ENCODE measurements at regions not wholly inside any gene's neighbourhood (a gene's known extent, or its start where the extent isn't known, plus 50 kb on each side); places are given as distances from the start of the nearest gene placed in this dataset.

DNA sequence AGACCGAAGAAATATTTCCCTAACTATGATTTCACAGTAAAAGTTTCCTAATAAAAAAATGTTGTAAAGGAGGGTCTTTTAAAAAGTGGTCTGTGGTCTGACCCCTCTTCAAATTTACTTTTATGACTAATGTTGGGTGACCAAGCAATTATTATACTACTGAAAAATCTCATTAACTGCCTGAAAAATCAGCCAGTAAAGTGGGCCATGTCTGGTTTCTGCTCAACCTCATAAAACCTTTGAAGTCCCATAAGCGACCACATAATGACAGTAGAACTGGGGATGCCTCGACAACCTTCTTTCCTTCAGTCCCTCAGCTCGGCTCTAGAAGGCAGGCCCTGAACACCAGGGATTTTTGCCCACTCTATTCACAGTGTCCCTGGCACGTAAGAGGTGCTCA lies 434.3 kb downstream of the EFNB2 start:
- TF ChIP-seq, protein P1, sequence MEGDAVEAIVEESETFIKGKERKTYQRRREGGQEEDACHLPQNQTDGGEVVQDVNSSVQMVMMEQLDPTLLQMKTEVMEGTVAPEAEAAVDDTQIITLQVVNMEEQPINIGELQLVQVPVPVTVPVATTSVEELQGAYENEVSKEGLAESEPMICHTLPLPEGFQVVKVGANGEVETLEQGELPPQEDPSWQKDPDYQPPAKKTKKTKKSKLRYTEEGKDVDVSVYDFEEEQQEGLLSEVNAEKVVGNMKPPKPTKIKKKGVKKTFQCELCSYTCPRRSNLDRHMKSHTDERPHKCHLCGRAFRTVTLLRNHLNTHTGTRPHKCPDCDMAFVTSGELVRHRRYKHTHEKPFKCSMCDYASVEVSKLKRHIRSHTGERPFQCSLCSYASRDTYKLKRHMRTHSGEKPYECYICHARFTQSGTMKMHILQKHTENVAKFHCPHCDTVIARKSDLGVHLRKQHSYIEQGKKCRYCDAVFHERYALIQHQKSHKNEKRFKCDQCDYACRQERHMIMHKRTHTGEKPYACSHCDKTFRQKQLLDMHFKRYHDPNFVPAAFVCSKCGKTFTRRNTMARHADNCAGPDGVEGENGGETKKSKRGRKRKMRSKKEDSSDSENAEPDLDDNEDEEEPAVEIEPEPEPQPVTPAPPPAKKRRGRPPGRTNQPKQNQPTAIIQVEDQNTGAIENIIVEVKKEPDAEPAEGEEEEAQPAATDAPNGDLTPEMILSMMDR (IDR thresholded peaks at IDR 0.05; ENCODE audit: unreplicated experiment in 3 of 3), result no peak
- peaks cover 12% of the 10 kb centered on the region for H3K27me3 Mint-ChIP-seq (ENCODE audit: low read depth)
- no peak overlapping the region for H3K4me3 Mint-ChIP-seq
- no peak overlapping the region for H3K27ac Mint-ChIP-seq
- no peaks in the 10 kb centered on the region for H3K36me3 Mint-ChIP-seq (ENCODE audit: low read depth)
- no peaks in the 10 kb centered on the region for H3K9me3 Mint-ChIP-seq
- no peaks in the 10 kb centered on the region for H3K4me1 Mint-ChIP-seq

DNA sequence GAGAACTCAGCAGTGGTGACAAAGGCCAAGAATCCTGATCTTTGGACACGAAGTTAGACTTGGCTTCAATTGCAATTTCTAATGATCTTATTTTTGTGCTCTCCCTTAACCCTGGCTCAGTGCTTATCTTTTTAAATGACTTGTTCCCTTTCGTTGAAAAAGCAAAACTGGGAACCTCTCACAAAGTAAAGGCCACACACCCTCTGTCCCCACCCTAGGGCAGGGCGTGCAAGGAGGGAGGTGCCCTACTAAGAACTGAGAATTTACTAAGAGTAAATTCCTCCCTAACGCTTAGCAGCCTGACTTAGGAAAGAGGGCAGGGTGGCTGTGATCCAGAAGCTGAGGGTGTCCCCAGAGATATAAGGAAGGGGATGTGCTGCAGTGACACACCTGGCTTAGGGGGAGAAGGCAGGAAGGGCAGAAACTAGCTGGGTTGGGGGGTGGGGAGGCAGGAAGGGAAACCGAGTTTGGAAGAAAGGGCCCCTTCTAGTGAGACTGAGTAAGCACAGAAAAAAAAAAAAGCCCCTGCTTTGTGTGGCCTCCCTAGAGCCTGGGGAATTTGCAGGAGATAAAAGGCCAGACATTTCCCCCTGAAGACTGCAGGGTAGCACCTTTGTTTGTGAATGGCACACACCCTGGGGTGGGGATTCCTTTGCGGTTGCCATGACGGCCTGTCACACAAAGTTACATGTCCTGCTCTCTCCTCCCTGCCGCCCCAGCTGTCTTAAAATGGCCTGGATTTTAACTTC lies 435.1 kb downstream of the EFNB2 start:
- H3K4me3 Mint-ChIP-seq, result no peak overlapping the region
- no peaks in the 10 kb centered on the region for H3K9me3 Mint-ChIP-seq
- no peaks in the 10 kb centered on the region for H3K36me3 Mint-ChIP-seq (ENCODE audit: low read depth)
- peaks cover 10% of the 10 kb centered on the region for H3K27me3 Mint-ChIP-seq (ENCODE audit: low read depth)
- no peaks in the 10 kb centered on the region for H3K4me1 Mint-ChIP-seq
- TF ChIP-seq, protein P1 (IDR thresholded peaks at IDR 0.05; ENCODE audit: unreplicated experiment in 3 of 3), result no peak
- H3K27ac Mint-ChIP-seq, result peak overlapping the region in 2 of 3 experiments; percentile 25 to 33

- H3K4me1 Mint-ChIP-seq, result no peaks in the 10 kb centered on the region
- H3K27ac Mint-ChIP-seq, result peak overlapping the region in 1 of 3 experiments; percentile 56
- peak overlapping the region in 1 of 3 experiments; percentile 39 for H3K4me3 Mint-ChIP-seq
- TF ChIP-seq, protein P1 (IDR thresholded peaks at IDR 0.05; ENCODE audit: unreplicated experiment in 3 of 3), result no peak
- no peaks in the 10 kb centered on the region for H3K36me3 Mint-ChIP-seq (ENCODE audit: low read depth)
- no peaks in the 10 kb centered on the region for H3K9me3 Mint-ChIP-seq
- peaks cover 6% of the 10 kb centered on the region for H3K27me3 Mint-ChIP-seq (ENCODE audit: low read depth)
Measured at GRCh38 chr13:106099765-106100164, 435.7 kb downstream of the EFNB2 start.

GRCh38 chr13:106098778-106099177 lies 436.7 kb downstream of the EFNB2 start:
- TF ChIP-seq, protein P1 (IDR thresholded peaks at IDR 0.05; ENCODE audit: unreplicated experiment in 3 of 3), result no peak
- Mint-ChIP-seq H3K9me3 (no peaks in the 10 kb centered on the region), H3K27me3 (ENCODE audit: low read depth) (peaks cover 6% of the 10 kb centered on the region), H3K36me3 (ENCODE audit: low read depth) (no peaks in the 10 kb centered on the region), H3K27ac (peak overlapping the region in 1 of 3 experiments; percentile 11), H3K4me1 (no peaks in the 10 kb centered on the region), H3K4me3 (no peak overlapping the region)

DNA sequence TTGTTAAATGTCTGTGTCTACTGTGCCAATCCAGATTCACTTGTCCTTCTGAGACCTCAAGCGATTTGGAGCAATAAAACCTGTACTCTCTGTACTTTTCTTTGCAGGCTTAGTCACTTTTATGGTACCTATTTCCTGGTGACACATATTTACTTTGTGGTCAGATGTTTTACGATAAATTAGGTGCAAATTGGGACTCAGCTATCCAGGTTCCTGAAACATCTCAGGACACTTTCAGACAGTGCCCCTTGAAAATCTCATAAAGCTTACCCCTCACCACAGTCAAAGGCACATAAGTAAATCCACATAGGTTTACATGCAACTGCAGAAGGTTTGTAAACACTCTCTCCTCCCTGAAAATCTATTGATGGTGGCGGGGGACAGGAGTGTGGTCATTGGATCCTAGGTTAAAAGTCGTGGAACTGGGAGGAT lies 438.8 kb downstream of the EFNB2 start:
- no peaks in the 10 kb centered on the region for H3K4me1 Mint-ChIP-seq
- no peak overlapping the region for H3K27ac Mint-ChIP-seq
- TF ChIP-seq, protein P1 (IDR thresholded peaks at IDR 0.05; ENCODE audit: unreplicated experiment in 3 of 3), result no peak
- no peaks in the 10 kb centered on the region for H3K36me3 Mint-ChIP-seq (ENCODE audit: low read depth)
- H3K4me3 Mint-ChIP-seq, result no peak overlapping the region
- peaks cover 6% of the 10 kb centered on the region for H3K27me3 Mint-ChIP-seq (ENCODE audit: low read depth)
- peaks cover 2% of the 10 kb centered on the region for H3K9me3 Mint-ChIP-seq

- Mint-ChIP-seq H3K4me3 (no peak overlapping the region), H3K4me1 (no peaks in the 10 kb centered on the region), H3K9me3 (peaks cover 2% of the 10 kb centered on the region)
Measured at GRCh38 chr13:106095919-106096318, 439.5 kb downstream of the EFNB2 start.

More at GRCh38 chr13:106095919-106096318, 439.5 kb downstream of the EFNB2 start:
- TF ChIP-seq, protein P1 (IDR thresholded peaks at IDR 0.05; ENCODE audit: unreplicated experiment in 3 of 3), result no peak
- no peaks in the 10 kb centered on the region for H3K36me3 Mint-ChIP-seq (ENCODE audit: low read depth)
- H3K27ac Mint-ChIP-seq, result no peak overlapping the region
- peaks cover 6% of the 10 kb centered on the region for H3K27me3 Mint-ChIP-seq (ENCODE audit: low read depth)
